ENCODE measurements at regions not wholly inside any gene's neighbourhood (a gene's known extent, or its start where the extent isn't known, plus 50 kb on each side); places are given as distances from the start of the nearest gene placed in this dataset.

GRCh38 chr4:185878633-185879032, 66.6 kb upstream of the SORBS2 start:
- TF ChIP-seq EZH2 (IDR thresholded peaks at IDR 0.05; ENCODE audit: low read depth, low read length, severe bottlenecking) = no peak
- no peak for TF ChIP-seq CTCF (IDR thresholded peaks at IDR 0.05; ENCODE audit: control extremely low read depth in 1 of 3, insufficient read depth in 1 of 3, low read depth in 1 of 3, low read length in 3 of 3)
- no peak for TF ChIP-seq CHD1 (IDR thresholded peaks at IDR 0.05; ENCODE audit: low read depth, low read length)
- no peak for TF ChIP-seq JUND (IDR thresholded peaks at IDR 0.05; ENCODE audit: low read length)
- TF ChIP-seq MAFK (IDR thresholded peaks at IDR 0.05; ENCODE audit: low read depth, low read length) = no peak
- TF ChIP-seq RFX5 (IDR thresholded peaks at IDR 0.05; ENCODE audit: borderline replicate concordance, low read depth, low read length) = no peak
- TF ChIP-seq NANOG (IDR thresholded peaks at IDR 0.05; ENCODE audit: insufficient read depth, low read depth, low read length, poor library complexity, severe bottlenecking) = no peak
- no peak for TF ChIP-seq GABPA (IDR thresholded peaks at IDR 0.05; ENCODE audit: borderline replicate concordance, insufficient read depth, low read length)
- no peak for TF ChIP-seq POLR2A (IDR thresholded peaks at IDR 0.05; ENCODE audit: control extremely low read depth in 1 of 2, low read depth in 2 of 2, low read length in 2 of 2)
- no peak for TF ChIP-seq SP1 (IDR thresholded peaks at IDR 0.05; ENCODE audit: low read depth, low read length)
- no peak for TF ChIP-seq SIX5 (IDR thresholded peaks at IDR 0.05; ENCODE audit: low read depth, low read length)
- no peak for TF ChIP-seq POLR2AphosphoS5 (IDR thresholded peaks at IDR 0.05; ENCODE audit: low read depth, low read length)
- no peak for TF ChIP-seq RAD21 (IDR thresholded peaks at IDR 0.05 in 1 of 2, conservative IDR thresholded peaks at IDR 0.05 in 1 of 2; ENCODE audit: low read depth in 2 of 2, low read length in 2 of 2)

All from H1 (cell line).